Panc1 (cell line): ENCODE measurements at regions not wholly inside any gene's neighbourhood (a gene's known extent, or its start where the extent isn't known, plus 50 kb on each side); places are given as distances from the start of the nearest gene placed in this dataset.

Source experiments
- SIN3A ChIP-seq: IDR thresholded peaks from 2 replicates; pipeline ENCODE4 v1.6.1; 2012; ENCODE audit warnings: low read depth, mild to moderate bottlenecking, low read length, moderate library complexity, borderline replicate concordance; ENCODE audit not compliant: insufficient read depth
- TF ChIP-seq, protein P1 (sequence below): fragments of 450-650 bp; IDR thresholded peaks from 2 replicates; pipeline ENCODE4 v1.5.1; 2017; ENCODE audit warnings: mild to moderate bottlenecking

DNA sequence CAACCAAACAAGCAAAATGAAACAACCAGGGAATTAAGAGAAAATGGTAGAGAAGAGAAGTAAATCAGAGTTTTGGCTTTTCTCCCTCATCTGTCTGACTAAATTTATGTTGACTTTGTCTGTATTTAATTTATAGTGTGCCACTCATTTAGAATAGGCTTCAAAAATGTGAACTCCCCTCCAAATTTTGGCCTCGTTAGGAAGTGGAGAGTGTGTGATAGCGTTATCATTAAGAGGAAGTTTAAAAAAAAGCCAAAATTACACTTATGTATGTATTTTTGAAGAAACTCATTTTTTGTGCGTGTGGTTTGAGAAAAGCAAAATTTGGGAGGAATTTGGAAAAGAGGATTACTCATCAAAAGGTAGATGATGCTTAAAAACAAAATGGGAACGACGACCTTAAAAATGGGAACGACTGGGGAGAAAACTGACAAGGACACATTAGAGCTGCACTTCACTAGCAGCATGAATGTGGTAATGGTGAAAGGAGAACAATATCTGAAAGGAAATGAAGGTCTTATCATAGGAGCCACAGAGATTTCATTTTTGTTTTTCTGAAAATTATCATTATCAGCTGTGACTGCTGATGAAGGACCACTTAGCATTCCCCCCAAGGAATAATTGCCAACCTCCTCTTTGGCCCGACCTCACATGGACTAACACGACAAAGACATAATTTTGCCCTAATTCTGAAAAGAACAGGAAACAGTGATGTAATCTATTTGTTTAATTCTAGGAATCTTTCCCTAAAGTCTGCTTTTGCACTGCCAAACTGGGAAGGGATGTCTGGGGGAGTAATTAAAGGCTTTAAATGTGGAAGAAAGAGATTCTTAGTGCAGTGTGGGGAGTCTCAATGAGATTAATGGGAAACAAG, 163.2 kb upstream of the P2RY1 start:
- TF ChIP-seq, protein P1, sequence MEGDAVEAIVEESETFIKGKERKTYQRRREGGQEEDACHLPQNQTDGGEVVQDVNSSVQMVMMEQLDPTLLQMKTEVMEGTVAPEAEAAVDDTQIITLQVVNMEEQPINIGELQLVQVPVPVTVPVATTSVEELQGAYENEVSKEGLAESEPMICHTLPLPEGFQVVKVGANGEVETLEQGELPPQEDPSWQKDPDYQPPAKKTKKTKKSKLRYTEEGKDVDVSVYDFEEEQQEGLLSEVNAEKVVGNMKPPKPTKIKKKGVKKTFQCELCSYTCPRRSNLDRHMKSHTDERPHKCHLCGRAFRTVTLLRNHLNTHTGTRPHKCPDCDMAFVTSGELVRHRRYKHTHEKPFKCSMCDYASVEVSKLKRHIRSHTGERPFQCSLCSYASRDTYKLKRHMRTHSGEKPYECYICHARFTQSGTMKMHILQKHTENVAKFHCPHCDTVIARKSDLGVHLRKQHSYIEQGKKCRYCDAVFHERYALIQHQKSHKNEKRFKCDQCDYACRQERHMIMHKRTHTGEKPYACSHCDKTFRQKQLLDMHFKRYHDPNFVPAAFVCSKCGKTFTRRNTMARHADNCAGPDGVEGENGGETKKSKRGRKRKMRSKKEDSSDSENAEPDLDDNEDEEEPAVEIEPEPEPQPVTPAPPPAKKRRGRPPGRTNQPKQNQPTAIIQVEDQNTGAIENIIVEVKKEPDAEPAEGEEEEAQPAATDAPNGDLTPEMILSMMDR: no peak
- TF ChIP-seq SIN3A: no peak
